HEK293T (cell line): ENCODE measurements at regions not wholly inside any gene's neighbourhood (a gene's known extent, or its start where the extent isn't known, plus 50 kb on each side); places are given as distances from the start of the nearest gene placed in this dataset.

Experiments
- CTCF ChIA-PET: fragments of 350-600 bp; formaldehyde crosslinking; extraction: SDS; loops from one replicate; lab custom pipeline; 2021; ENCODE audit warnings: antibody characterized with exemption, inconsistent platforms; lab: Yijun Ruan, JAX
- POLR2A ChIA-PET: fragments of 350-600 bp; formaldehyde crosslinking; extraction: SDS; loops from one replicate; lab custom pipeline; 2020; ENCODE audit warnings: antibody characterized with exemption, inconsistent platforms; lab: Yijun Ruan, JAX
- DNase-seq: peaks from one replicate; pipeline ENCODE4 v3.0.0; 2012; ENCODE audit warnings: mixed read lengths; ENCODE audit errors: extremely low spot score
- ARNT ChIP-seq: fragments of 450-650 bp; IDR thresholded peaks from 2 replicates; pipeline ENCODE4 v1.6.1; 2017; ENCODE audit warnings: mild to moderate bottlenecking
- BHLHE40 ChIP-seq: fragments of 450-650 bp; IDR thresholded peaks from 2 replicates; pipeline ENCODE4 v1.6.1; 2016; ENCODE audit warnings: mild to moderate bottlenecking, moderate library complexity, borderline replicate concordance
- CTBP1 ChIP-seq: fragments of 450-650 bp; IDR thresholded peaks from 2 replicates; pipeline ENCODE4 v1.6.1; 2016; ENCODE audit warnings: borderline replicate concordance
- ELF4 ChIP-seq: fragments of 450-650 bp; IDR thresholded peaks from 2 replicates; pipeline ENCODE4 v1.6.1; 2017; ENCODE audit warnings: antibody characterized with exemption
- FOXA1 ChIP-seq: fragments of 450-650 bp; IDR thresholded peaks from 2 replicates; pipeline ENCODE4 v1.6.1; 2016; ENCODE audit warnings: mild to moderate bottlenecking
- FOXK2 ChIP-seq: fragments of 450-650 bp; IDR thresholded peaks from 2 replicates; pipeline ENCODE4 v1.6.1; 2016; ENCODE audit warnings: mild to moderate bottlenecking
- FOXM1 ChIP-seq: fragments of 450-650 bp; IDR thresholded peaks from 2 replicates; pipeline ENCODE4 v1.6.1; 2017; ENCODE audit warnings: mild to moderate bottlenecking, borderline replicate concordance
- HDGF ChIP-seq: fragments of 450-650 bp; IDR thresholded peaks from 2 replicates; pipeline ENCODE4 v1.6.1; 2017; ENCODE audit warnings: antibody characterized with exemption, borderline replicate concordance
- L3MBTL2 ChIP-seq: fragments of 450-650 bp; conservative IDR thresholded peaks from 2 replicates; pipeline ENCODE4 v1.6.1; 2016; ENCODE audit warnings: mild to moderate bottlenecking
- LEF1 ChIP-seq: fragments of 450-650 bp; IDR thresholded peaks from 2 replicates; pipeline ENCODE4 v1.6.1; 2017; ENCODE audit warnings: mild to moderate bottlenecking, borderline replicate concordance
- NFRKB ChIP-seq: fragments of 450-650 bp; IDR thresholded peaks from 2 replicates; pipeline ENCODE4 v1.6.1; 2016; ENCODE audit warnings: mild to moderate bottlenecking, moderate library complexity
- PKNOX1 ChIP-seq: fragments of 450-650 bp; IDR thresholded peaks from 2 replicates; pipeline ENCODE4 v1.6.1; 2016
- SP1 ChIP-seq: fragments of 450-650 bp; IDR thresholded peaks from 2 replicates; pipeline ENCODE4 v1.6.1; 2017
- SUZ12 ChIP-seq: fragments of 450-650 bp; IDR thresholded peaks from 2 replicates; pipeline ENCODE4 v1.6.1; 2016; ENCODE audit warnings: mild to moderate bottlenecking
- TARDBP ChIP-seq: fragments of 450-650 bp; IDR thresholded peaks from 2 replicates; pipeline ENCODE4 v1.6.1; 2016
- ZNF384 ChIP-seq: fragments of 450-650 bp; IDR thresholded peaks from 2 replicates; pipeline ENCODE4 v1.6.1; 2016

GRCh38 chr13:105474983-105475610 is 1060.4 kb downstream of the EFNB2 start:
- DNase-seq, result no peak
- TF ChIP-seq TARDBP, result no peak
- TF ChIP-seq FOXM1, result no peak
- TF ChIP-seq BHLHE40, result no peak
- TF ChIP-seq L3MBTL2, result no peak
- no peak for TF ChIP-seq HDGF
- no peak for TF ChIP-seq ARNT
- ChIA-PET POLR2A (no interaction called here), CTCF (no interaction called here)

GRCh38 chr13:105471673-105472072 is 1063.8 kb downstream of the EFNB2 start:
- ChIA-PET CTCF (no interaction called here), POLR2A (no interaction called here)
- TF ChIP-seq L3MBTL2, result no peak
- TF ChIP-seq SUZ12, result no peak
- no peak for TF ChIP-seq LEF1
- no peak for TF ChIP-seq ELF4
- TF ChIP-seq PKNOX1, result no peak
- TF ChIP-seq BHLHE40, result no peak
- no peak for TF ChIP-seq ZNF384
- TF ChIP-seq TARDBP, result no peak
- TF ChIP-seq FOXK2, result no peak
- no peak for DNase-seq

GRCh38 chr13:105466376-105466775 is 1069.1 kb downstream of the EFNB2 start:
- POLR2A ChIA-PET, result no interaction called here
- CTCF ChIA-PET, result no interaction called here
- DNase-seq, result no peak
- TF ChIP-seq SUZ12, result no peak
- no peak for TF ChIP-seq ARNT
- TF ChIP-seq BHLHE40, result no peak
- no peak for TF ChIP-seq PKNOX1
- no peak for TF ChIP-seq FOXM1
- TF ChIP-seq ZNF384, result no peak

- POLR2A ChIA-PET, result no interaction called here
- DNase-seq, result no peak
- CTCF ChIA-PET, result no interaction called here
- no peak for TF ChIP-seq PKNOX1
- TF ChIP-seq SP1, result no peak
- no peak for TF ChIP-seq BHLHE40
- no peak for TF ChIP-seq NFRKB
- TF ChIP-seq FOXM1, result no peak
- TF ChIP-seq LEF1, result no peak
- no peak for TF ChIP-seq ARNT
- TF ChIP-seq ELF4, result no peak
- no peak for TF ChIP-seq TARDBP
- no peak for TF ChIP-seq ZNF384
- TF ChIP-seq HDGF, result no peak
- no peak for TF ChIP-seq CTBP1
- TF ChIP-seq FOXK2, result no peak
- TF ChIP-seq SUZ12, result no peak
- TF ChIP-seq L3MBTL2, result no peak
- TF ChIP-seq FOXA1, result no peak
Measured at GRCh38 chr13:105465745-105466144, 1069.7 kb downstream of the EFNB2 start, which contains the start of gene DAOA. TSS of gene DAOA (plus strand) at chr13:105466045.

- ChIA-PET CTCF (no interaction called here), POLR2A (no interaction called here)
- DNase-seq, result no peak
- TF ChIP-seq FOXA1 (no peak), BHLHE40 (no peak), SUZ12 (no peak), HDGF (no peak), NFRKB (no peak), FOXM1 (no peak), TARDBP (no peak), L3MBTL2 (no peak), CTBP1 (no peak), SP1 (no peak), LEF1 (no peak)
Measured at GRCh38 chr13:105465251-105465650, 1070.2 kb downstream of the EFNB2 start.

GRCh38 chr13:105464249-105464648 is 1071.2 kb downstream of the EFNB2 start:
- DNase-seq, result no peak
- ChIA-PET POLR2A (no interaction called here), CTCF (no interaction called here)
- TF ChIP-seq ELF4, result no peak

GRCh38 chr13:105463011-105463501 is 1072.4 kb downstream of the EFNB2 start:
- TF ChIP-seq L3MBTL2, result no peak
- no peak for TF ChIP-seq FOXA1
- TF ChIP-seq CTBP1, result no peak
- TF ChIP-seq BHLHE40, result no peak
- TF ChIP-seq SP1, result no peak
- no peak for TF ChIP-seq FOXK2
- no peak for TF ChIP-seq ARNT
- no peak for TF ChIP-seq ZNF384
- TF ChIP-seq FOXM1, result no peak
- no peak for TF ChIP-seq SUZ12
- no peak for TF ChIP-seq LEF1
- no peak for TF ChIP-seq TARDBP
- TF ChIP-seq HDGF, result no peak
- TF ChIP-seq ELF4, result no peak
- no peak for TF ChIP-seq NFRKB
- no peak for TF ChIP-seq PKNOX1
- ChIA-PET CTCF (no interaction called here), POLR2A (no interaction called here)
- no peak for DNase-seq
